Transverse colon (tissue), 4 donors: ENCODE measurements at regions not wholly inside any gene's neighbourhood (a gene's known extent, or its start where the extent isn't known, plus 50 kb on each side); places are given as distances from the start of the nearest gene placed in this dataset.

ENCODE experiments used
- CTCF ChIP-seq, 5 experiments: fragments of 200-600 bp in 3 of 5; fragments of 450-650 bp in 2 of 5; sonication (generic) in 3 of 5; IDR thresholded peaks; 1 replicate in 2 of 5; 2 replicates in 3 of 5; pipeline ENCODE4 v1.5.1; 2016 to 2017; ENCODE audit warnings: antibody characterized with exemption in 5 of 5, inconsistent platforms in 3 of 5, mild to moderate bottlenecking in 2 of 5, moderate library complexity in 1 of 5
- EP300 ChIP-seq: sonication (generic); formaldehyde crosslinking; IDR thresholded peaks from one replicate; pipeline ENCODE4 v1.6.1; 2017; ENCODE audit warnings: antibody characterized with exemption, low read depth
- POLR2A ChIP-seq: fragments of 450-650 bp; IDR thresholded peaks from one replicate; pipeline ENCODE4 v1.6.1; 2016; ENCODE audit warnings: antibody characterized with exemption, mild to moderate bottlenecking, moderate library complexity
- POLR2AphosphoS5 ChIP-seq, 3 donors: sonication (generic); formaldehyde crosslinking; IDR thresholded peaks; one replicate each; pipeline ENCODE4 v1.6.1; 2016; ENCODE audit warnings: antibody characterized with exemption in 3 of 3

GRCh38 chr12:59403259-59403932, 192.4 kb upstream of the SLC16A7 start:
- TF ChIP-seq CTCF (IDR thresholded peaks at IDR 0.05) (peak; percentile 44 to 65 (median 61)), POLR2AphosphoS5 (IDR thresholded peaks at IDR 0.05) (no peak), EP300 (no peak), POLR2A (no peak)
